Ishikawa (cell line): ENCODE measurements at regions not wholly inside any gene's neighbourhood (a gene's known extent, or its start where the extent isn't known, plus 50 kb on each side); places are given as distances from the start of the nearest gene placed in this dataset.

ENCODE experiments used
- MAX ChIP-seq: IDR thresholded peaks from 2 replicates; pipeline ENCODE4 v1.6.1; 2012
- NFIC ChIP-seq: IDR thresholded peaks from 2 replicates; pipeline ENCODE4 v1.6.1; 2012
- RAD21 ChIP-seq: IDR thresholded peaks from 2 replicates; pipeline ENCODE4 v1.6.1; 2012; ENCODE audit warnings: low read depth
- REST ChIP-seq: IDR thresholded peaks from 2 replicates; pipeline ENCODE4 v1.6.1; 2012; ENCODE audit warnings: low read depth, mild to moderate bottlenecking
- TAF1 ChIP-seq: IDR thresholded peaks from 2 replicates; pipeline ENCODE4 v1.6.1; 2012; ENCODE audit warnings: low read depth, mild to moderate bottlenecking
- TCF12 ChIP-seq: IDR thresholded peaks from 2 replicates; pipeline ENCODE4 v1.6.1; 2012; ENCODE audit warnings: low read depth
- USF1 ChIP-seq: IDR thresholded peaks from 2 replicates; pipeline ENCODE4 v1.6.1; 2012
- YY1 ChIP-seq: IDR thresholded peaks from 2 replicates; pipeline ENCODE4 v1.6.1; 2012; ENCODE audit warnings: low read depth
- ZBTB7A ChIP-seq: IDR thresholded peaks from 2 replicates; pipeline ENCODE4 v1.6.1; 2012; ENCODE audit warnings: low read depth

GRCh38 chr6:155578251-155578650, 122.6 kb upstream of the NOX3 start:
- TF ChIP-seq TAF1 (no peak), USF1 (no peak), ZBTB7A (no peak), RAD21 (no peak), YY1 (no peak), MAX (no peak), NFIC (no peak), REST (no peak), TCF12 (no peak)
